Thyroid gland (tissue), 4 donors: ENCODE measurements at regions not wholly inside any gene's neighbourhood (a gene's known extent, or its start where the extent isn't known, plus 50 kb on each side); places are given as distances from the start of the nearest gene placed in this dataset.

ENCODE experiments used
- DNase-seq, 2 donors: peaks; one replicate each; pipeline ENCODE4 v3.0.0-alpha.2; 2019
- H3K27ac ChIP-seq, 3 donors: fragments of 200-600 bp; sonication (generic); 1 replicate in 2 of 3; 2 replicates in 1 of 3; pipeline ENCODE4 v1.5.1; 2016 to 2019; ENCODE audit warnings: mild to moderate bottlenecking in 1 of 3, moderate library complexity in 1 of 3
- H3K27me3 ChIP-seq: fragments of 200-600 bp; sonication (generic); one replicate; pipeline ENCODE4 v1.5.1; 2019
- H3K36me3 ChIP-seq, 2 donors: fragments of 200-600 bp; sonication (generic); one replicate each; pipeline ENCODE4 v1.5.1; 2016 to 2019
- H3K4me1 ChIP-seq, 2 donors: fragments of 200-600 bp; sonication (generic); one replicate each; pipeline ENCODE4 v1.5.1; 2017 to 2019
- H3K4me3 ChIP-seq, 3 donors: fragments of 200-600 bp; sonication (generic); replicated peaks in 1 of 3; 1 replicate in 2 of 3; 2 replicates in 1 of 3; pipeline ENCODE4 v1.5.1; 2016; ENCODE audit warnings: mild to moderate bottlenecking in 1 of 3
- H3K9me3 ChIP-seq: fragments of 200-600 bp; sonication (generic); one replicate; pipeline ENCODE4 v1.5.1; 2017
- CTCF ChIP-seq, 6 experiments: fragments of 200-600 bp in 3 of 6; fragments of 450-650 bp in 3 of 6; sonication (generic) in 3 of 6; IDR thresholded peaks; one replicate each; pipeline ENCODE4 v1.5.1; 2016 to 2019; ENCODE audit warnings: antibody characterized with exemption in 6 of 6, mild to moderate bottlenecking in 2 of 6, inconsistent platforms in 1 of 6, moderate library complexity in 1 of 6
- POLR2A ChIP-seq, 2 donors: fragments of 450-650 bp; IDR thresholded peaks; one replicate each; pipeline ENCODE4 v1.6.1; 2017; ENCODE audit warnings: antibody characterized with exemption in 2 of 2, mild to moderate bottlenecking in 2 of 2, moderate library complexity in 1 of 2
- WGBS, 2 donors: methylation state at CpG; one replicate each; pipeline ENCODE4 v1.1.5; 2017; 5-methylcytosine and 5-hydroxymethylcytosine counted together
- intact Hi-C: fragments of 100-400 bp; cut with DNase I; formaldehyde crosslinking; loops from one replicate; pipeline ENCODE4 v1.15.1; 2023

- H3K9me3 ChIP-seq: no peaks in the 10 kb centered on the region
- DNase-seq: no peak
- intact Hi-C loops: no loop called here
- no peaks in the 10 kb centered on the region for H3K4me1 ChIP-seq
- WGBS, 2 donors: 51 to 55% methylated on average over 6 of the region's 6 CpGs
- no peaks in the 10 kb centered on the region for H3K27me3 ChIP-seq
- H3K27ac ChIP-seq: no peak overlapping the region
- TF ChIP-seq CTCF (IDR thresholded peaks at IDR 0.05) (no peak), POLR2A (IDR thresholded peaks at IDR 0.05) (no peak)
- H3K4me3 ChIP-seq: no peak overlapping the region
- no peaks in the 10 kb centered on the region for H3K36me3 ChIP-seq
Observed at GRCh38 chr7:121576148-121576917, 180.2 kb upstream of the FAM3C start.

- 67 to 79% methylated on average over 1 of the region's 1 CpG for WGBS, 2 donors
- Histone ChIP-seq H3K4me1 (no peaks in the 10 kb centered on the region), H3K27ac (no peak overlapping the region), H3K9me3 (no peaks in the 10 kb centered on the region), H3K36me3 (no peaks in the 10 kb centered on the region), H3K27me3 (no peaks in the 10 kb centered on the region), H3K4me3 (no peak overlapping the region)
- TF ChIP-seq CTCF (IDR thresholded peaks at IDR 0.05) (no peak), POLR2A (IDR thresholded peaks at IDR 0.05) (no peak)
- no peak for DNase-seq
- intact Hi-C loops: no loop called here
Observed at GRCh38 chr7:121575194-121575765, 179.2 kb upstream of the FAM3C start.

DNA sequence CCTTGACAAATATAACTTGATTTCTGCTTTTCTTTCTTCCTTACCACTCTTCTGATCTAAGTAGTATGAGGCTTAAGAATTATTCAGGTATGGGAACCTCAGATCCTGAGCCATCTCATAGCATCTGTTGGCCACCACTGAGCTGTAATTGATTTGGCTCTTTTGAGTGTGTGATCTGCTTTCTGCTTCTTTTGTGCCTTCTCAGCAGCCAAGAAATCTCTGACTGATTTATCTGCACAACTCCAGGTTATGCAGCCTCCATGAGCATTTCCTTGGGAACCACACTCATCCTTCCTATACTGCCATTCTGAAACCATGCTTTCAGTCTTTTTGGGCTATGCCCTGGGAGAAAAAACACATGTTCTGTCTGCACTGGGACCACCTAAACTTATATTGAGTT lies 178.0 kb upstream of the FAM3C start:
- TF ChIP-seq CTCF (IDR thresholded peaks at IDR 0.05) (no peak), POLR2A (IDR thresholded peaks at IDR 0.05) (no peak)
- no peaks in the 10 kb centered on the region for H3K9me3 ChIP-seq
- intact Hi-C loops: no loop called here
- no peak overlapping the region for H3K4me3 ChIP-seq
- no peaks in the 10 kb centered on the region for H3K36me3 ChIP-seq
- no peaks in the 10 kb centered on the region for H3K27me3 ChIP-seq
- no peak overlapping the region for H3K27ac ChIP-seq
- no peaks in the 10 kb centered on the region for H3K4me1 ChIP-seq
- no peak for DNase-seq

GRCh38 chr7:121572615-121573014 lies 176.5 kb upstream of the FAM3C start:
- Histone ChIP-seq H3K36me3 (no peaks in the 10 kb centered on the region), H3K4me3 (no peak overlapping the region), H3K27ac (no peak overlapping the region), H3K27me3 (no peaks in the 10 kb centered on the region), H3K9me3 (no peaks in the 10 kb centered on the region), H3K4me1 (no peaks in the 10 kb centered on the region)
- WGBS, 2 donors: 83 to 87% methylated on average over 7 of the region's 7 CpGs
- intact Hi-C loops: no loop called here
- no peak for DNase-seq
- TF ChIP-seq POLR2A (IDR thresholded peaks at IDR 0.05) (no peak), CTCF (IDR thresholded peaks at IDR 0.05) (no peak)

DNA sequence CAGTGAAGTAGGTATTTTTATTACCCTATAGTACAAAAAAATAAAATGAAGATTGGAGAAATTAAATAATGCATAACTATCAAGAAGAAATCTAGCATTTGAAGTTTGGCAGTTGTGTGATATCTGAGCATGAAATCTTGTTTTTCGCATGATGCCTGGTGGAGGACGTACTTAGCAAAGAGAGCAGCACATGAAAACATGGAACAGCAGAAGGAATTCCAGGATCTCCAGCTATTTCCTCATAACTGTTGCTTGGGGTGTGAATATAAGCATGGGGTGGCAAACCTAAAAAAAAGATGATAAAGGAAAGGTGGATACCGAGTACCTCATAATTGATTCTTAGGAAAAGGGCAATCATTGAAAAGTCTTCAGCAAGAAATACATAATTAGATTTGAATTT lies 174.3 kb upstream of the FAM3C start:
- Histone ChIP-seq H3K27ac (no peak overlapping the region), H3K9me3 (no peaks in the 10 kb centered on the region), H3K4me1 (no peaks in the 10 kb centered on the region), H3K27me3 (no peaks in the 10 kb centered on the region), H3K4me3 (no peak overlapping the region), H3K36me3 (no peaks in the 10 kb centered on the region)
- no peak for DNase-seq
- intact Hi-C loops: no loop called here
- 91 to 92% methylated on average over 3 of the region's 3 CpGs for WGBS, 2 donors
- TF ChIP-seq POLR2A (IDR thresholded peaks at IDR 0.05): no peak
- no peak for TF ChIP-seq CTCF (IDR thresholded peaks at IDR 0.05)
